Thyroid gland (tissue), 4 donors: ENCODE measurements at regions not wholly inside any gene's neighbourhood (a gene's known extent, or its start where the extent isn't known, plus 50 kb on each side); places are given as distances from the start of the nearest gene placed in this dataset.

Source experiments
- DNase-seq, 2 donors: peaks; one replicate each; pipeline ENCODE4 v3.0.0-alpha.2; 2019
- H3K27ac ChIP-seq, 3 donors: fragments of 200-600 bp; sonication (generic); 1 replicate in 2 of 3; 2 replicates in 1 of 3; pipeline ENCODE4 v1.5.1; 2016 to 2019; ENCODE audit warnings: mild to moderate bottlenecking in 1 of 3, moderate library complexity in 1 of 3
- H3K27me3 ChIP-seq: fragments of 200-600 bp; sonication (generic); one replicate; pipeline ENCODE4 v1.5.1; 2019
- H3K36me3 ChIP-seq, 2 donors: fragments of 200-600 bp; sonication (generic); one replicate each; pipeline ENCODE4 v1.5.1; 2016 to 2019
- H3K4me1 ChIP-seq, 2 donors: fragments of 200-600 bp; sonication (generic); one replicate each; pipeline ENCODE4 v1.5.1; 2017 to 2019
- H3K4me3 ChIP-seq, 3 donors: fragments of 200-600 bp; sonication (generic); replicated peaks in 1 of 3; 1 replicate in 2 of 3; 2 replicates in 1 of 3; pipeline ENCODE4 v1.5.1; 2016; ENCODE audit warnings: mild to moderate bottlenecking in 1 of 3
- H3K9me3 ChIP-seq: fragments of 200-600 bp; sonication (generic); one replicate; pipeline ENCODE4 v1.5.1; 2017
- CTCF ChIP-seq, 6 experiments: fragments of 200-600 bp in 3 of 6; fragments of 450-650 bp in 3 of 6; sonication (generic) in 3 of 6; IDR thresholded peaks; one replicate each; pipeline ENCODE4 v1.5.1; 2016 to 2019; ENCODE audit warnings: antibody characterized with exemption in 6 of 6, mild to moderate bottlenecking in 2 of 6, inconsistent platforms in 1 of 6, moderate library complexity in 1 of 6
- POLR2A ChIP-seq, 2 donors: fragments of 450-650 bp; IDR thresholded peaks; one replicate each; pipeline ENCODE4 v1.6.1; 2017; ENCODE audit warnings: antibody characterized with exemption in 2 of 2, mild to moderate bottlenecking in 2 of 2, moderate library complexity in 1 of 2
- WGBS, 2 donors: methylation state at CpG; one replicate each; pipeline ENCODE4 v1.1.5; 2017; 5-methylcytosine and 5-hydroxymethylcytosine counted together
- intact Hi-C: fragments of 100-400 bp; cut with DNase I; formaldehyde crosslinking; loops from one replicate; pipeline ENCODE4 v1.15.1; 2023

- H3K36me3 ChIP-seq = no peaks in the 10 kb centered on the region
- DNase-seq = no peak
- no peaks in the 10 kb centered on the region for H3K27me3 ChIP-seq
- no peaks in the 10 kb centered on the region for H3K4me1 ChIP-seq
- 94 to 100% methylated on average over 1 of the region's 1 CpG for WGBS, 2 donors
- H3K4me3 ChIP-seq = no peak overlapping the region
- no peaks in the 10 kb centered on the region for H3K9me3 ChIP-seq
- no peak for TF ChIP-seq CTCF (IDR thresholded peaks at IDR 0.05)
- TF ChIP-seq POLR2A (IDR thresholded peaks at IDR 0.05) = no peak
- no peak overlapping the region for H3K27ac ChIP-seq
- intact Hi-C loops = no loop called here
Observed at GRCh38 chr1:106232128-106232527, 824.3 kb upstream of the PRMT6 start.

GRCh38 chr1:106233511-106233910, 823.0 kb upstream of the PRMT6 start:
- no peak overlapping the region for H3K4me3 ChIP-seq
- 52 to 71% methylated on average over 2 of the region's 2 CpGs for WGBS, 2 donors
- H3K9me3 ChIP-seq = no peaks in the 10 kb centered on the region
- H3K27me3 ChIP-seq = no peaks in the 10 kb centered on the region
- H3K27ac ChIP-seq = no peak overlapping the region
- no peaks in the 10 kb centered on the region for H3K36me3 ChIP-seq
- H3K4me1 ChIP-seq = no peaks in the 10 kb centered on the region
- TF ChIP-seq POLR2A (IDR thresholded peaks at IDR 0.05) = no peak
- TF ChIP-seq CTCF (IDR thresholded peaks at IDR 0.05) = no peak
- intact Hi-C loops = no loop called here
- DNase-seq = no peak

- no peak for TF ChIP-seq POLR2A (IDR thresholded peaks at IDR 0.05)
- TF ChIP-seq CTCF (IDR thresholded peaks at IDR 0.05) = no peak
- no peaks in the 10 kb centered on the region for H3K36me3 ChIP-seq
- DNase-seq = no peak
- H3K4me1 ChIP-seq = no peaks in the 10 kb centered on the region
- H3K4me3 ChIP-seq = no peak overlapping the region
- no peaks in the 10 kb centered on the region for H3K9me3 ChIP-seq
- no peaks in the 10 kb centered on the region for H3K27me3 ChIP-seq
- intact Hi-C loops = no loop called here
- no peak overlapping the region for H3K27ac ChIP-seq
Observed at GRCh38 chr1:106249365-106249764, 807.1 kb upstream of the PRMT6 start.

GRCh38 chr1:106249810-106250209, 806.7 kb upstream of the PRMT6 start:
- 81 to 92% methylated on average over 5 of the region's 5 CpGs for WGBS, 2 donors
- DNase-seq = no peak
- TF ChIP-seq CTCF (IDR thresholded peaks at IDR 0.05) (no peak), POLR2A (IDR thresholded peaks at IDR 0.05) (no peak)
- Histone ChIP-seq H3K36me3 (no peaks in the 10 kb centered on the region), H3K27ac (no peak overlapping the region), H3K27me3 (no peaks in the 10 kb centered on the region), H3K9me3 (no peaks in the 10 kb centered on the region), H3K4me1 (no peaks in the 10 kb centered on the region), H3K4me3 (no peak overlapping the region)
- intact Hi-C loops = no loop called here

- Histone ChIP-seq H3K27me3 (no peaks in the 10 kb centered on the region), H3K9me3 (no peaks in the 10 kb centered on the region), H3K27ac (no peak overlapping the region), H3K4me3 (no peak overlapping the region), H3K36me3 (no peaks in the 10 kb centered on the region), H3K4me1 (no peaks in the 10 kb centered on the region)
- no peak for DNase-seq
- 91 to 96% methylated on average over 1 of the region's 1 CpG for WGBS, 2 donors
- no peak for TF ChIP-seq CTCF (IDR thresholded peaks at IDR 0.05)
- no peak for TF ChIP-seq POLR2A (IDR thresholded peaks at IDR 0.05)
- intact Hi-C loops = no loop called here
Observed at GRCh38 chr1:106254748-106255147, 801.7 kb upstream of the PRMT6 start.
